ENCODE measurements at regions not wholly inside any gene's neighbourhood (a gene's known extent, or its start where the extent isn't known, plus 50 kb on each side); places are given as distances from the start of the nearest gene placed in this dataset.
"Not testable (repeated sequence)": the region's sequence is repeated elsewhere in the genome, so short reads cannot be mapped to it uniquely, and the experiment has no call there.

DNA sequence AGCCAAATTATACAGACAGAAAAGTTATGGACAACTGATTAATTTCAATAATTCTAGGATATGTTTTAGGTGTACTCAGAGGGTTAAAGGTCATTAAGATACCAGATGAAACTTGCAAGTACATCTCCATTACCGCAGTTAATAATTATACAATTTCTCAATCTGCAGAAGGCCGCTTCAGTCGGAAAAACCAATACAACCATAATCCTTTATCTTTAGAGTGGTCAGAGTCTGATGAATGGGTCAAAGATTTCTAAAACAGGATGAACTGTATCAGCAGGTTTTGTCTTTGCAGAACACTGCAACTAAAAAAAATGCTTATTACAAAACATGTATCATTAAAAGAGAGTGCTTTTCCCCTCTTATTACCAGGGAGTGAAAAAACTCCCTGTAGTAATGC lies 78.5 kb downstream of the SYT15 start:
- not testable (repeated sequence) for TF ChIP-seq POLR2A, POLR2AphosphoS5, EP300 (IDR thresholded peaks at IDR 0.05)
- TF ChIP-seq, protein P1, sequence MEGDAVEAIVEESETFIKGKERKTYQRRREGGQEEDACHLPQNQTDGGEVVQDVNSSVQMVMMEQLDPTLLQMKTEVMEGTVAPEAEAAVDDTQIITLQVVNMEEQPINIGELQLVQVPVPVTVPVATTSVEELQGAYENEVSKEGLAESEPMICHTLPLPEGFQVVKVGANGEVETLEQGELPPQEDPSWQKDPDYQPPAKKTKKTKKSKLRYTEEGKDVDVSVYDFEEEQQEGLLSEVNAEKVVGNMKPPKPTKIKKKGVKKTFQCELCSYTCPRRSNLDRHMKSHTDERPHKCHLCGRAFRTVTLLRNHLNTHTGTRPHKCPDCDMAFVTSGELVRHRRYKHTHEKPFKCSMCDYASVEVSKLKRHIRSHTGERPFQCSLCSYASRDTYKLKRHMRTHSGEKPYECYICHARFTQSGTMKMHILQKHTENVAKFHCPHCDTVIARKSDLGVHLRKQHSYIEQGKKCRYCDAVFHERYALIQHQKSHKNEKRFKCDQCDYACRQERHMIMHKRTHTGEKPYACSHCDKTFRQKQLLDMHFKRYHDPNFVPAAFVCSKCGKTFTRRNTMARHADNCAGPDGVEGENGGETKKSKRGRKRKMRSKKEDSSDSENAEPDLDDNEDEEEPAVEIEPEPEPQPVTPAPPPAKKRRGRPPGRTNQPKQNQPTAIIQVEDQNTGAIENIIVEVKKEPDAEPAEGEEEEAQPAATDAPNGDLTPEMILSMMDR (IDR thresholded peaks at IDR 0.05): not testable (repeated sequence)
